GM23248 (cell line): ENCODE measurements at regions not wholly inside any gene's neighbourhood (a gene's known extent, or its start where the extent isn't known, plus 50 kb on each side); places are given as distances from the start of the nearest gene placed in this dataset.

Source experiments
- DNase-seq: peaks from one replicate; pipeline ENCODE4 v3.0.0-alpha.2; 2015
- H2AFZ ChIP-seq: fragments of 200-600 bp; sonication (generic); 2 replicates; pipeline ENCODE4 v1.6.1; 2016; ENCODE audit warnings: antibody characterized with exemption
- H3F3A ChIP-seq: fragments of 200-600 bp; sonication (generic); 2 replicates; pipeline ENCODE4 v1.6.1; 2016; ENCODE audit warnings: mild to moderate bottlenecking, antibody characterized with exemption, mixed run types; ENCODE audit not compliant: insufficient read depth
- H3K27ac ChIP-seq: fragments of 200-600 bp; sonication (generic); 2 replicates; pipeline ENCODE4 v1.5.1; 2016; ENCODE audit warnings: mild to moderate bottlenecking
- H3K27me3 ChIP-seq: fragments of 200-600 bp; sonication (generic); replicated peaks from 2 replicates; pipeline ENCODE4 v1.6.1; 2016; ENCODE audit warnings: mild to moderate bottlenecking; ENCODE audit not compliant: insufficient read depth
- H3K36me3 ChIP-seq: fragments of 200-600 bp; sonication (generic); 2 replicates; pipeline ENCODE4 v1.6.1; 2016; ENCODE audit warnings: low read depth, mild to moderate bottlenecking
- H3K4me1 ChIP-seq: fragments of 200-600 bp; sonication (generic); 2 replicates; pipeline ENCODE4 v1.6.1; 2016; ENCODE audit warnings: mild to moderate bottlenecking; ENCODE audit not compliant: insufficient read depth
- H3K4me2 ChIP-seq: fragments of 200-600 bp; sonication (generic); one replicate; pipeline ENCODE4 v1.6.1; 2016; ENCODE audit warnings: mild to moderate bottlenecking; ENCODE audit not compliant: unreplicated experiment
- H3K4me3 ChIP-seq: fragments of 200-600 bp; sonication (generic); 2 replicates; pipeline ENCODE4 v1.5.1; 2016; ENCODE audit warnings: mild to moderate bottlenecking
- H3K79me2 ChIP-seq: fragments of 200-600 bp; sonication (generic); 2 replicates; pipeline ENCODE4 v1.6.1; 2016; ENCODE audit warnings: mild to moderate bottlenecking; ENCODE audit not compliant: insufficient read depth
- H3K9ac ChIP-seq: fragments of 200-600 bp; sonication (generic); 2 replicates; pipeline ENCODE4 v1.6.1; 2016; ENCODE audit warnings: mild to moderate bottlenecking
- H3K9me2 ChIP-seq: fragments of 200-600 bp; sonication (generic); 2 replicates; pipeline ENCODE4 v1.6.1; 2016; ENCODE audit warnings: mixed run types, mild to moderate bottlenecking, moderate library complexity; ENCODE audit not compliant: insufficient read depth
- H3K9me3 ChIP-seq: fragments of 200-600 bp; sonication (generic); one replicate; pipeline ENCODE4 v1.6.1; 2017; ENCODE audit warnings: low read depth
- H4K20me1 ChIP-seq: fragments of 200-600 bp; sonication (generic); 2 replicates; pipeline ENCODE4 v1.6.0; 2016; ENCODE audit not compliant: insufficient read depth
- EZH2 ChIP-seq: fragments of 200-600 bp; sonication (generic); IDR thresholded peaks from 2 replicates; pipeline ENCODE4 v1.6.1; 2018; ENCODE audit warnings: antibody characterized with exemption, mild to moderate bottlenecking; ENCODE audit not compliant: insufficient read depth, poor library complexity, severe bottlenecking
- EZH2phosphoT487 ChIP-seq: fragments of 200-600 bp; sonication (generic); IDR thresholded peaks from 2 replicates; pipeline ENCODE4 v1.6.1; 2018; ENCODE audit warnings: antibody characterized with exemption, moderate library complexity, mild to moderate bottlenecking, low read depth; ENCODE audit not compliant: insufficient read depth
- WGBS, 2 experiments: methylation state at CpG; one replicate each; pipeline ENCODE4 v1.1.6; 2015 to 2017; ENCODE audit warnings: low lambda C conversion rate in 2 of 2, low coverage in 1 of 2; ENCODE audit errors: missing lambda C conversion rate in 2 of 2; 5-methylcytosine and 5-hydroxymethylcytosine counted together
- in situ Hi-C: fragments of 300-500 bp; cut with MboI; formaldehyde crosslinking; loops from 2 replicates; pipeline ENCODE4 v1.15.0; 2020

DNA sequence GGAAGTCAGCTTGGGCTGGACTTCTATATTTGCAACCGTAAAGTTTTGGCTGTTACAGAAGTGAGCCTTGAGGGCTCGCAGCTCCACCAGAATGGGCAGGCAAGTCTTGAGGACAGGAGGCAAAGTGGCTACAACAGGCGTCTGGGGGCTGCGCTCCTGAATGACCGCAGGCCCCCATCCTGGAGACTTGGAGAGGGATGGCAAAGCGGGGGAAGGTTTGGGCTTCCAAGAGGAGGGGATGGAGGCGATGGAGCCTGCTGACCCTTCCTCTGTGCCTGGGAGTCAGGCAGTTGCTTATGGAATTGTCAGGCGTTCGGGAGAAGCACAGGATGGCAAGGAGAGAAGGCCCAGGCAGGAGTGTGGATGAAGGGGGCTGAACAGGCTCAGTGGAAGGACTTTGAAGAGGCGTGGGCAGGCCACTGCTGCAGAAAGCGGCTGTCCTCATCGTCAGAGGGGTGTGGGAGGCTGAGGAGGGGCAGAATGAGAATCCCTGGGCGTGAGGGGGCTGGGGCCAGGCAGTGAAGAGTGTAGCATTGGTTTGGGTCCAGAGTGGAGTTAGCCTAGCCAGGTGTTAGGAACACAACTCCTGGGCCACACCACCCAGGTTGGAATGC, 72.3 kb downstream of the INHBB start:
- Histone ChIP-seq H3K79me2 (no peaks in the 10 kb centered on the region), H4K20me1 (no peaks in the 10 kb centered on the region), H3K36me3 (no peaks in the 10 kb centered on the region), H3K9ac (no peak overlapping the region), H3K9me2 (no peaks in the 10 kb centered on the region), H3K9me3 (no peaks in the 10 kb centered on the region), H3K4me3 (no peak overlapping the region), H3K4me1 (no peaks in the 10 kb centered on the region), H3F3A (no peaks in the 10 kb centered on the region), H2AFZ (no peak overlapping the region), H3K27me3 (peaks cover 28% of the 10 kb centered on the region), H3K4me2 (no peak overlapping the region), H3K27ac (no peak overlapping the region)
- TF ChIP-seq EZH2 (no peak), EZH2phosphoT487 (no peak)
- 59 to 62% methylated on average over 12 to 13 of the region's 13 CpGs for WGBS, 2 experiments
- in situ Hi-C loops = no loop called here
- DNase-seq = no peak

DNA sequence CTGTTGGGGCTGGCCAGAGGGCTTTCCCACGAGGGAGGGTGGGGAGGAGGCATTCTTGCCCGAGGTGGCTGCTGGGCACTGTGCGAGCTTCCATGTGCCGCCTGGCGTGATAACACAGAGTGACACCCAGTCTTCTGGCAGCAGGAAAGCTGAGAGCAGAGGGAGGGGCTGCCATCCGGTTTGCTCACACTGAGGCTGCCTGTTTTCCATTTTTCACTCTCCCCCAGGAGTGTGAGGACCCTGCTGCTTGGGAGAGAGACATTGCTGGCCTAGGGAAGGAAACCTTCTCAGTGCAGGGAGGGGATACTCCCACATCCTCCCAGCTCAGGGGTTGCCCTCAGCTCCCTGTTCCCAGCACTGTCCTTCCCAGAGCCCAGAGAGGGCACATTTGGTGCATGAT, 73.1 kb downstream of the INHBB start:
- H3K36me3 ChIP-seq = no peaks in the 10 kb centered on the region
- H3K79me2 ChIP-seq = no peaks in the 10 kb centered on the region
- no peaks in the 10 kb centered on the region for H3F3A ChIP-seq
- no peak for DNase-seq
- TF ChIP-seq EZH2phosphoT487 (no peak), EZH2 (no peak)
- H3K4me1 ChIP-seq = no peaks in the 10 kb centered on the region
- H3K27me3 ChIP-seq = peaks cover 28% of the 10 kb centered on the region
- H3K27ac ChIP-seq = no peak overlapping the region
- no peak overlapping the region for H3K4me2 ChIP-seq
- no peaks in the 10 kb centered on the region for H4K20me1 ChIP-seq
- no peak overlapping the region for H2AFZ ChIP-seq
- no peak overlapping the region for H3K4me3 ChIP-seq
- H3K9me3 ChIP-seq = no peaks in the 10 kb centered on the region
- no peak overlapping the region for H3K9ac ChIP-seq
- no peaks in the 10 kb centered on the region for H3K9me2 ChIP-seq
- WGBS, 2 experiments = 1 to 4% methylated on average over 6 of the region's 6 CpGs
- in situ Hi-C loops = no loop called here

DNA sequence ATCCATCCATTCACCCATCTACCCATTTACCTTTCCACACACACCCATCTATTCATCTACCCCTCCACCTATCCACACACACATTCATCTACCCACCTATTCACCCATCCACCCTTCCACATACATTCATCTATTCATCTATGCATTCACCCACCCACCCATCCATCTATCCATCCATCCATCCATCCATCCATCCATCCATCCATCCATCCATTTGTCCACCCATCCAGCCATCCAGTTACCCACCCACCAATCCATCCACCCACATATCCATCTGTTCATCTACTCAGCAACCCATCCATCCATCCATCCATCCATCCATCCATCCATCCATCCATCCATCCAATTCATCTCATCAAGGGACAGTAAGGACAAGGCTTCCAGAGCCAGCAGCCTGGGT, 74.0 kb downstream of the INHBB start:
- no peaks in the 10 kb centered on the region for H3K4me1 ChIP-seq
- H3K79me2 ChIP-seq = no peaks in the 10 kb centered on the region
- in situ Hi-C loops = no loop called here
- H3K9me3 ChIP-seq = no peaks in the 10 kb centered on the region
- H3K9me2 ChIP-seq = no peaks in the 10 kb centered on the region
- H3K4me3 ChIP-seq = no peak overlapping the region
- H3F3A ChIP-seq = no peaks in the 10 kb centered on the region
- no peaks in the 10 kb centered on the region for H4K20me1 ChIP-seq
- no peak for DNase-seq
- H3K4me2 ChIP-seq = no peak overlapping the region
- no peak overlapping the region for H3K27ac ChIP-seq
- no peak overlapping the region for H2AFZ ChIP-seq
- TF ChIP-seq EZH2 = no peak
- no peak for TF ChIP-seq EZH2phosphoT487
- peaks cover 28% of the 10 kb centered on the region for H3K27me3 ChIP-seq
- H3K9ac ChIP-seq = no peak overlapping the region
- H3K36me3 ChIP-seq = no peaks in the 10 kb centered on the region

DNA sequence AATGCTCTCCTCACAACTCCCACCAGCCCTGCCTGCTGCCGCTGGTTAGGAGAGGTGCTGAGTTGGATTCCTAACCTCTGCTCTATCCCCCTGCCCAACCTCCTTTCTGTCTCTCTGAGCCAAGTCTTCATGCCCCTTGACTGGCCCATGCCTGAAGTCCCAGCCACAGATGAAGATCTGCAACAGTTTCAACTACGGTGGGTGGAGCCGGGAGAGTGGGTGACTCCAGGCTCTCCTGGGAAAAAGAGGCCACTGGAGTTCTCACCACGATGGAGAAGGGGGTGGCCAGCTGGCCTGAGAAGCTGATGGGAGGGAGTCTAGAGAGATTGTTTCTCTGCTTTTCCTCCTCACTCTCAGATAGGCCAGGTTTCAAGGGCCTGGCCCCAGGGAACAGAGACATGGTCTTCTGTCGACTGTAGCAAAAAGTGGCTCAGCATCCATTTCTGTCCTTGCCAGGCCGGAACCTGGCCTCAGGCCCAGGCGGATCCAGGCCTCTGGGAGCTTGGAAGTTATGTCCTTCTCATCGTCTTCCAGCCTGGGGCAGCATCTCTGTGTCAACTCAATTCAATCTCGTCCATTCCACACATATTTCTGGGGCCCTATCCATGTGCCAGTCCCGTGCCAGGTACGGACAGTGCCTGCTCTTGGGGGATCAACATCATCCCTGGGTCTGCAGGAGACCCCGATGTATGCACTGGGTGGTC, 75.3 kb downstream of the INHBB start:
- Histone ChIP-seq H3K9me2 (no peaks in the 10 kb centered on the region), H3K27ac (no peak overlapping the region), H3K4me1 (no peaks in the 10 kb centered on the region), H3K9me3 (no peaks in the 10 kb centered on the region), H3K4me3 (no peak overlapping the region), H3K27me3 (peaks cover 32% of the 10 kb centered on the region), H3K36me3 (no peaks in the 10 kb centered on the region), H3K9ac (no peak overlapping the region), H3F3A (no peaks in the 10 kb centered on the region), H2AFZ (no peak overlapping the region), H3K79me2 (no peaks in the 10 kb centered on the region), H3K4me2 (no peak overlapping the region), H4K20me1 (no peaks in the 10 kb centered on the region)
- WGBS, 2 experiments = 61% methylated on average over 12 of the region's 12 CpGs
- in situ Hi-C loops = no loop called here
- TF ChIP-seq EZH2 (no peak), EZH2phosphoT487 (no peak)
- no peak for DNase-seq
